Neural cell (in vitro differentiated cells): ENCODE measurements at regions not wholly inside any gene's neighbourhood (a gene's known extent, or its start where the extent isn't known, plus 50 kb on each side); places are given as distances from the start of the nearest gene placed in this dataset.

ENCODE experiments used
- H2AFZ ChIP-seq: fragments of 200-600, 300-800 bp; sonication (generic), shearing (Covaris generic); 2 replicates; pipeline ENCODE4 v1.6.0; 2014; ENCODE audit warnings: low read depth, mild to moderate bottlenecking, antibody characterized with exemption, low read length, moderate library complexity
- H3F3A ChIP-seq: fragments of 200-600 bp; shearing (Covaris generic); 2 replicates; pipeline ENCODE4 v1.6.1; 2016; ENCODE audit warnings: mild to moderate bottlenecking, moderate library complexity, mixed read lengths, antibody characterized with exemption, low read length; ENCODE audit not compliant: insufficient read depth, poor library complexity, severe bottlenecking
- H3K27ac ChIP-seq: fragments of 200-600, 300-800 bp; sonication (generic), shearing (Covaris generic); 2 replicates; pipeline ENCODE4 v1.5.1; 2014; ENCODE audit warnings: mild to moderate bottlenecking, low read length, moderate library complexity
- H3K27me3 ChIP-seq: fragments of 300-800, 200-600 bp; sonication (generic), shearing (Covaris generic); 2 replicates; pipeline ENCODE4 v1.6.0; 2014; ENCODE audit warnings: mild to moderate bottlenecking, low read depth, low read length, moderate library complexity; ENCODE audit not compliant: insufficient read depth
- H3K36me3 ChIP-seq: fragments of 300-800, 200-600 bp; sonication (generic), shearing (Covaris generic); 2 replicates; pipeline ENCODE4 v1.5.1; 2014; ENCODE audit warnings: mild to moderate bottlenecking, antibody characterized with exemption, low read length, moderate library complexity; ENCODE audit not compliant: insufficient read depth
- H3K4me2 ChIP-seq: fragments of 300-800, 200-600 bp; sonication (generic), shearing (Covaris generic); 2 replicates; pipeline ENCODE4 v1.6.0; 2014; ENCODE audit warnings: mild to moderate bottlenecking, low read length
- H3K4me3 ChIP-seq: fragments of 300-800, 200-600 bp; sonication (generic), shearing (Covaris generic); 2 replicates; pipeline ENCODE4 v1.5.1; 2014; ENCODE audit warnings: mild to moderate bottlenecking, low read length, moderate library complexity
- H3K79me2 ChIP-seq: fragments of 200-600 bp; shearing (Covaris generic); replicated peaks from 2 replicates; pipeline ENCODE4 v1.6.0; 2014; ENCODE audit warnings: mild to moderate bottlenecking, low read length, moderate library complexity; ENCODE audit not compliant: insufficient read depth
- H3K9ac ChIP-seq: fragments of 300-800, 200-600 bp; sonication (generic), shearing (Covaris generic); 2 replicates; pipeline ENCODE4 v1.6.1; 2016; ENCODE audit warnings: mild to moderate bottlenecking, low read length, mixed read lengths
- H3K9me2 ChIP-seq: fragments of 200-600 bp; shearing (Covaris generic); 2 replicates; pipeline ENCODE4 v1.6.1; 2016; ENCODE audit warnings: mild to moderate bottlenecking, low read length, mixed read lengths; ENCODE audit not compliant: insufficient read depth
- H3K9me3 ChIP-seq: fragments of 200-600, 300-800 bp; sonication (generic), shearing (Covaris generic); 2 replicates; pipeline ENCODE4 v1.6.1; 2016; ENCODE audit warnings: mild to moderate bottlenecking, mixed run types, low read length, moderate library complexity, mixed read lengths
- H4K20me1 ChIP-seq: fragments of 200-600 bp; shearing (Covaris generic); 2 replicates; pipeline ENCODE4 v1.6.1; 2016; ENCODE audit warnings: mild to moderate bottlenecking, mixed run types; ENCODE audit not compliant: insufficient read depth
- CTCF ChIP-seq: fragments of 450-650 bp; IDR thresholded peaks from 2 replicates; pipeline ENCODE4 v1.5.1; 2014; ENCODE audit warnings: antibody characterized with exemption, mild to moderate bottlenecking, moderate library complexity; ENCODE audit not compliant: poor library complexity, severe bottlenecking
- EP300 ChIP-seq: fragments of 450-650 bp; conservative IDR thresholded peaks from 2 replicates; pipeline ENCODE4 v1.6.1; 2014; ENCODE audit warnings: antibody characterized with exemption, mild to moderate bottlenecking, moderate library complexity; ENCODE audit not compliant: poor library complexity, severe bottlenecking
- EZH2 ChIP-seq: fragments of 200-600, 300-800 bp; shearing (Covaris generic), sonication (generic); IDR thresholded peaks from 2 replicates; pipeline ENCODE4 v1.6.1; 2014; ENCODE audit warnings: antibody characterized with exemption, low read length, borderline replicate concordance, mild to moderate bottlenecking; ENCODE audit not compliant: insufficient read depth, poor library complexity, severe bottlenecking
- MXI1 ChIP-seq: fragments of 450-650 bp; conservative IDR thresholded peaks from 2 replicates; pipeline ENCODE4 v1.6.1; 2014; ENCODE audit warnings: antibody characterized with exemption, mild to moderate bottlenecking; ENCODE audit not compliant: poor library complexity, severe bottlenecking
- POLR2AphosphoS5 ChIP-seq: IDR thresholded peaks from 2 replicates; pipeline ENCODE4 v1.6.1; 2012
- RAD21 ChIP-seq: fragments of 450-650 bp; conservative IDR thresholded peaks from 2 replicates; pipeline ENCODE4 v1.6.1; 2014; ENCODE audit warnings: antibody characterized with exemption, mild to moderate bottlenecking, moderate library complexity
- REST ChIP-seq: IDR thresholded peaks from 2 replicates; pipeline ENCODE4 v1.6.1; 2012; ENCODE audit warnings: borderline replicate concordance
- SMC3 ChIP-seq: fragments of 450-650 bp; conservative IDR thresholded peaks from 2 replicates; pipeline ENCODE4 v1.6.1; 2014; ENCODE audit warnings: antibody characterized with exemption, mild to moderate bottlenecking, moderate library complexity; ENCODE audit not compliant: poor library complexity
- TAF1 ChIP-seq: IDR thresholded peaks from 2 replicates; pipeline ENCODE4 v1.6.1; 2012; ENCODE audit warnings: low read depth

- Histone ChIP-seq H3K4me2 (no peak overlapping the region), H3K9me2 (no peaks in the 10 kb centered on the region), H2AFZ (no peak overlapping the region), H3K79me2 (no peaks in the 10 kb centered on the region), H3K4me3 (no peak overlapping the region), H4K20me1 (no peaks in the 10 kb centered on the region), H3F3A (no peaks in the 10 kb centered on the region), H3K27ac (no peak overlapping the region), H3K9ac (no peak overlapping the region), H3K9me3 (no peaks in the 10 kb centered on the region), H3K27me3 (no peaks in the 10 kb centered on the region), H3K36me3 (no peaks in the 10 kb centered on the region)
- TF ChIP-seq EZH2 (no peak), SMC3 (no peak), REST (no peak), POLR2AphosphoS5 (no peak), TAF1 (no peak)
Observed at GRCh38 chr9:95817205-95817604, 58.3 kb upstream of the ERCC6L2 start.

GRCh38 chr9:95816716-95817115, 58.8 kb upstream of the ERCC6L2 start:
- no peaks in the 10 kb centered on the region for H4K20me1 ChIP-seq
- no peak overlapping the region for H2AFZ ChIP-seq
- H3K9me2 ChIP-seq, result no peaks in the 10 kb centered on the region
- H3K4me2 ChIP-seq, result no peak overlapping the region
- no peak overlapping the region for H3K9ac ChIP-seq
- no peaks in the 10 kb centered on the region for H3F3A ChIP-seq
- TF ChIP-seq CTCF, result no peak
- no peak for TF ChIP-seq MXI1
- no peak for TF ChIP-seq EP300
- no peak for TF ChIP-seq REST
- no peak for TF ChIP-seq EZH2
- no peak for TF ChIP-seq SMC3
- no peak for TF ChIP-seq POLR2AphosphoS5
- TF ChIP-seq TAF1, result no peak
- no peak for TF ChIP-seq RAD21
- H3K27me3 ChIP-seq, result no peaks in the 10 kb centered on the region
- H3K4me3 ChIP-seq, result no peak overlapping the region
- no peaks in the 10 kb centered on the region for H3K9me3 ChIP-seq
- H3K27ac ChIP-seq, result no peak overlapping the region
- H3K36me3 ChIP-seq, result no peaks in the 10 kb centered on the region
- no peaks in the 10 kb centered on the region for H3K79me2 ChIP-seq
